IMR-90 (cell line): ENCODE measurements at regions not wholly inside any gene's neighbourhood (a gene's known extent, or its start where the extent isn't known, plus 50 kb on each side); places are given as distances from the start of the nearest gene placed in this dataset.

Experiments
- ATAC-seq: fragments of 200-7000 bp; cut with Tn5 transposase; 2 replicates; pipeline ENCODE4 v1.9.1; 2020; ENCODE audit warnings: low read depth, mild to moderate bottlenecking, moderate library complexity
- BruUV-seq: library from RNA; stranded (reverse); fragments of 400-500 nt; replicated peaks from 2 replicates; lab custom pipeline; 2021; lab: Mats Ljungman, UMichigan
- CTCF ChIA-PET: fragments of 300-600 bp; formaldehyde crosslinking; extraction: SDS; loops from one replicate; lab custom pipeline; 2021; ENCODE audit warnings: antibody characterized with exemption; lab: Yijun Ruan, JAX
- POLR2A ChIA-PET: fragments of 300-600 bp; sonication (Branson Sonifier 250); formaldehyde crosslinking; loops from one replicate; lab custom pipeline; 2022; ENCODE audit warnings: antibody characterized with exemption; ENCODE audit not compliant: unreplicated experiment; lab: Charles Lee
- DNase-seq: peaks from one replicate; pipeline ENCODE4 v3.0.0; 2013
- H2AFZ ChIP-seq: replicated peaks from 2 replicates; pipeline ENCODE3; 2013; ENCODE audit warnings: low read length, mild to moderate bottlenecking; ENCODE audit not compliant: poor library complexity
- H2AK5ac ChIP-seq: 2 replicates; pipeline ENCODE4 v1.6.1; 2013; ENCODE audit warnings: low read depth, low read length, inconsistent platforms
- H2AK9ac ChIP-seq: replicated peaks from 2 replicates; pipeline ENCODE3; 2013; ENCODE audit warnings: mild to moderate bottlenecking, low read depth, low read length, moderate library complexity; ENCODE audit not compliant: poor library complexity
- H2BK120ac ChIP-seq: 2 replicates; pipeline ENCODE4 v1.6.1; 2013; ENCODE audit warnings: low read depth, low read length, inconsistent platforms
- H2BK15ac ChIP-seq: 3 replicates; pipeline ENCODE4 v1.6.1; 2013; ENCODE audit warnings: low read depth, low read length, inconsistent platforms
- H2BK20ac ChIP-seq: 2 replicates; pipeline ENCODE4 v1.6.1; 2013; ENCODE audit warnings: low read depth, mild to moderate bottlenecking, inconsistent platforms, low read length, moderate library complexity
- H2BK5ac ChIP-seq: 2 replicates; pipeline ENCODE4 v1.6.1; 2013; ENCODE audit warnings: mild to moderate bottlenecking, low read depth, low read length, inconsistent platforms; ENCODE audit not compliant: poor library complexity, severe bottlenecking
- H3K14ac ChIP-seq: replicated peaks from 2 replicates; pipeline ENCODE4 v1.6.1; 2013; ENCODE audit warnings: low read depth, low read length, inconsistent platforms
- H3K18ac ChIP-seq: 2 replicates; pipeline ENCODE4 v1.6.1; 2013; ENCODE audit warnings: low read depth, low read length, control low read depth
- H3K23ac ChIP-seq: 2 replicates; pipeline ENCODE4 v1.6.1; 2013; ENCODE audit warnings: low read depth, low read length, inconsistent platforms
- H3K27ac ChIP-seq: 2 replicates; pipeline ENCODE4 v1.5.1; 2013; ENCODE audit warnings: mild to moderate bottlenecking, control low read depth, low read length; ENCODE audit not compliant: insufficient read depth
- H3K27me3 ChIP-seq: 2 replicates; pipeline ENCODE4 v1.6.1; 2013; ENCODE audit warnings: low read length; ENCODE audit not compliant: control insufficient read depth, insufficient read depth
- H3K36me3 ChIP-seq: 2 replicates; pipeline ENCODE4 v1.6.1; 2013; ENCODE audit warnings: low read length, mixed read lengths; ENCODE audit not compliant: control insufficient read depth, insufficient read depth
- H3K4ac ChIP-seq: 2 replicates; pipeline ENCODE4 v1.6.1; 2013; ENCODE audit warnings: low read depth, low read length, inconsistent platforms
- H3K4me1 ChIP-seq: 2 replicates; pipeline ENCODE4 v1.6.1; 2013; ENCODE audit warnings: low read length, mixed read lengths; ENCODE audit not compliant: control insufficient read depth, insufficient read depth
- H3K4me2 ChIP-seq: 2 replicates; pipeline ENCODE4 v1.6.1; 2013; ENCODE audit warnings: low read depth, mild to moderate bottlenecking, control low read depth, low read length, moderate library complexity
- H3K4me3 ChIP-seq: 2 replicates; pipeline ENCODE4 v1.5.1; 2013; ENCODE audit warnings: low read depth, mild to moderate bottlenecking, control low read depth, low read length, moderate library complexity; ENCODE audit not compliant: insufficient read depth
- H3K56ac ChIP-seq: 2 replicates; pipeline ENCODE4 v1.6.1; 2013; ENCODE audit warnings: low read length, inconsistent platforms; ENCODE audit not compliant: insufficient read depth; ENCODE audit errors: extremely low read depth
- H3K79me1 ChIP-seq, 2 experiments: 2 replicates each; pipeline ENCODE4 v1.6.1; 2013; ENCODE audit warnings: low read length in 2 of 2, inconsistent platforms in 1 of 2, low read depth in 1 of 2
- H3K9ac ChIP-seq: 2 replicates; pipeline ENCODE4 v1.6.1; 2013; ENCODE audit warnings: low read depth, low read length, control low read depth
- H3K9me1 ChIP-seq: 2 replicates; pipeline ENCODE4 v1.6.1; 2013; ENCODE audit warnings: low read length, inconsistent platforms; ENCODE audit not compliant: insufficient read depth
- H3K9me3 ChIP-seq: 2 replicates; pipeline ENCODE4 v1.6.1; 2013; ENCODE audit warnings: low read length; ENCODE audit not compliant: control insufficient read depth, insufficient read depth
- H4K20me1 ChIP-seq: 2 replicates; pipeline ENCODE4 v1.6.1; 2013; ENCODE audit warnings: low read length, inconsistent platforms; ENCODE audit not compliant: insufficient read depth
- H4K5ac ChIP-seq: 2 replicates; pipeline ENCODE4 v1.6.1; 2013; ENCODE audit warnings: mild to moderate bottlenecking, low read depth, low read length, control low read depth
- H4K8ac ChIP-seq, 2 experiments: 2 replicates each; pipeline ENCODE4 v1.6.1; 2013; ENCODE audit warnings: low read depth in 2 of 2, low read length in 2 of 2, control low read depth in 1 of 2, inconsistent platforms in 1 of 2
- H4K91ac ChIP-seq: 2 replicates; pipeline ENCODE4 v1.6.1; 2013; ENCODE audit warnings: low read depth, low read length, inconsistent platforms; ENCODE audit not compliant: insufficient read depth
- CEBPB ChIP-seq: IDR thresholded peaks from 2 replicates; pipeline ENCODE4 v1.6.1; 2012; ENCODE audit warnings: low read depth, low read length, improper control_type of control experiment
- CHD1 ChIP-seq: IDR thresholded peaks from 2 replicates; pipeline ENCODE4 v1.6.1; 2012; ENCODE audit warnings: low read depth, low read length, improper control_type of control experiment
- FOS ChIP-seq: fragments of 150-350 bp; IDR thresholded peaks from 2 replicates; pipeline ENCODE4 v1.6.1; 2016; ENCODE audit warnings: low read depth, low read length
- MAFK ChIP-seq: IDR thresholded peaks from 2 replicates; pipeline ENCODE4 v1.6.1; 2012; ENCODE audit warnings: low read depth, low read length, improper control_type of control experiment
- MAZ ChIP-seq: IDR thresholded peaks from 2 replicates; pipeline ENCODE4 v1.6.1; 2012; ENCODE audit warnings: low read depth, mild to moderate bottlenecking, low read length, improper control_type of control experiment, moderate library complexity, borderline replicate concordance
- MXI1 ChIP-seq: IDR thresholded peaks from 2 replicates; pipeline ENCODE4 v1.6.1; 2012; ENCODE audit warnings: low read depth, mild to moderate bottlenecking, low read length, moderate library complexity, borderline replicate concordance
- NFE2L2 ChIP-seq: fragments of 150-350 bp; IDR thresholded peaks from 2 replicates; pipeline ENCODE4 v1.6.1; 2016; ENCODE audit warnings: low read depth, mild to moderate bottlenecking, low read length
- POLR2A ChIP-seq: IDR thresholded peaks from 2 replicates; pipeline ENCODE4 v1.6.1; 2012; ENCODE audit warnings: mild to moderate bottlenecking, low read depth, low read length
- RAD21 ChIP-seq: IDR thresholded peaks from 2 replicates; pipeline ENCODE4 v1.6.1; 2012; ENCODE audit warnings: low read length, improper control_type of control experiment
- RCOR1 ChIP-seq: IDR thresholded peaks from 2 replicates; pipeline ENCODE4 v1.6.1; 2012; ENCODE audit warnings: mild to moderate bottlenecking, low read length, improper control_type of control experiment; ENCODE audit not compliant: insufficient replicate concordance
- RFX5 ChIP-seq: IDR thresholded peaks from 2 replicates; pipeline ENCODE4 v1.8.0; 2012; ENCODE audit warnings: low read depth, mild to moderate bottlenecking, low read length, moderate library complexity
- SMC3 ChIP-seq: fragments of 150-350 bp; IDR thresholded peaks from 2 replicates; pipeline ENCODE4 v1.6.1; 2016; ENCODE audit warnings: low read depth, mild to moderate bottlenecking, antibody characterized with exemption, low read length, moderate library complexity
- WGBS, 2 experiments: methylation state at CpG; one replicate each; pipeline versions ENCODE4 v1.1.5 to v1.1.7; 2013; ENCODE audit warnings: missing lambda C conversion rate in 2 of 2; ENCODE audit not compliant: insufficient read length in 1 of 2; ENCODE audit errors: extremely low coverage in 2 of 2; 5-methylcytosine and 5-hydroxymethylcytosine counted together
- dilution Hi-C: fragments of 300-500 bp; cut with HindIII; formaldehyde crosslinking; loops from one replicate; pipeline ENCODE4 v1.14.3; 2018; ENCODE audit warnings: low sequenced_read_pairs; ENCODE audit not compliant: unreplicated experiment
- in situ Hi-C: fragments of 300-500 bp; cut with MboI; formaldehyde crosslinking; loops from 3 replicates; pipeline ENCODE4 v1.14.3; 2019; ENCODE audit warnings: low sequenced_read_pairs, inconsistent platforms, mixed read lengths
- intact Hi-C: fragments of 100-400 bp; cut with micrococcal nuclease; formaldehyde crosslinking; loops from 2 replicates; pipeline ENCODE4 v1.10.0; 2022
- TF ChIP-seq, protein P1 (sequence below): conservative IDR thresholded peaks from 2 replicates; pipeline ENCODE4 v1.5.1; 2012; ENCODE audit warnings: mild to moderate bottlenecking, low read depth, low read length, improper control_type of control experiment
- TF ChIP-seq, protein P2 (sequence below): fragments of 150-350 bp; IDR thresholded peaks from 2 replicates; pipeline ENCODE4 v1.6.1; 2016; ENCODE audit warnings: low read depth, mild to moderate bottlenecking, low read length, moderate library complexity, borderline replicate concordance

DNA sequence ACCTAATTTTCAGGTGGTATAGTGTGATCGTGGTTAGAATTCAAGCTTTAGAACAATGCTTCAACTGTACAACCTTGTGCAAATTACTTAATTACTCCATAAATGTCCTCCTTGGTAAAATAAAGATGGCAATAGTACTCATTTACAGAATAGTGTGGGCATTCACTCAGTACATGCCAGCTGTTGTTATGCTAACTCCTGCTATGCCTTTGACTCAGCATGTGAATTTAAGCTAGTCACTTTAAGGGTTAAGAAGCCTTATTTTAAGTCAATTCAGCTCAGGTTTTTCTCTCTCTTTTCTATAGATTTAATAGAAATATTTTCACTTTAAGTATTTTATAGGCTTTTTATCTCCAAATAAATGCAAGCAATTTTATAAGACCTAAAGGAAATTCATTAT is 335.6 kb upstream of the ITGA1 start:
- Histone ChIP-seq H2BK20ac (no peak overlapping the region), H3K4me3 (no peak overlapping the region), H3K9me1 (no peaks in the 10 kb centered on the region), H3K36me3 (no peaks in the 10 kb centered on the region), H2BK15ac (no peak overlapping the region), H4K91ac (no peak overlapping the region), H3K14ac (no peak overlapping the region), H4K20me1 (no peaks in the 10 kb centered on the region), H3K4me2 (no peak overlapping the region), H2BK5ac (no peak overlapping the region), H2AK9ac (no peak overlapping the region), H3K27me3 (no peaks in the 10 kb centered on the region), H3K23ac (no peak overlapping the region), H3K56ac (no peak overlapping the region), H2AFZ (no peak overlapping the region), H2AK5ac (no peak overlapping the region), H3K79me1 (no peaks in the 10 kb centered on the region), H3K4ac (no peak overlapping the region), H3K9ac (no peak overlapping the region), H4K8ac (no peak overlapping the region), H3K9me3 (no peaks in the 10 kb centered on the region), H2BK120ac (no peak overlapping the region), H4K5ac (no peak overlapping the region), H3K18ac (no peak overlapping the region), H3K27ac (no peak overlapping the region), H3K4me1 (no peaks in the 10 kb centered on the region)
- no CpG with 5 or more reads among the region's 1 CpG for WGBS, 2 experiments
- no TSS peak for BruUV-seq
- intact Hi-C loops (no loop called here), in situ Hi-C loops (no loop called here), dilution Hi-C loops (no loop called here)
- TF ChIP-seq RCOR1 (no peak), CEBPB (no peak), MAFK (no peak), RFX5 (no peak), POLR2A (no peak), MXI1 (no peak), SMC3 (no peak), NFE2L2 (no peak), MAZ (no peak), RAD21 (no peak), CHD1 (no peak), FOS (no peak)
- TF ChIP-seq, protein P1, sequence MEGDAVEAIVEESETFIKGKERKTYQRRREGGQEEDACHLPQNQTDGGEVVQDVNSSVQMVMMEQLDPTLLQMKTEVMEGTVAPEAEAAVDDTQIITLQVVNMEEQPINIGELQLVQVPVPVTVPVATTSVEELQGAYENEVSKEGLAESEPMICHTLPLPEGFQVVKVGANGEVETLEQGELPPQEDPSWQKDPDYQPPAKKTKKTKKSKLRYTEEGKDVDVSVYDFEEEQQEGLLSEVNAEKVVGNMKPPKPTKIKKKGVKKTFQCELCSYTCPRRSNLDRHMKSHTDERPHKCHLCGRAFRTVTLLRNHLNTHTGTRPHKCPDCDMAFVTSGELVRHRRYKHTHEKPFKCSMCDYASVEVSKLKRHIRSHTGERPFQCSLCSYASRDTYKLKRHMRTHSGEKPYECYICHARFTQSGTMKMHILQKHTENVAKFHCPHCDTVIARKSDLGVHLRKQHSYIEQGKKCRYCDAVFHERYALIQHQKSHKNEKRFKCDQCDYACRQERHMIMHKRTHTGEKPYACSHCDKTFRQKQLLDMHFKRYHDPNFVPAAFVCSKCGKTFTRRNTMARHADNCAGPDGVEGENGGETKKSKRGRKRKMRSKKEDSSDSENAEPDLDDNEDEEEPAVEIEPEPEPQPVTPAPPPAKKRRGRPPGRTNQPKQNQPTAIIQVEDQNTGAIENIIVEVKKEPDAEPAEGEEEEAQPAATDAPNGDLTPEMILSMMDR = no peak
- TF ChIP-seq, protein P2, sequence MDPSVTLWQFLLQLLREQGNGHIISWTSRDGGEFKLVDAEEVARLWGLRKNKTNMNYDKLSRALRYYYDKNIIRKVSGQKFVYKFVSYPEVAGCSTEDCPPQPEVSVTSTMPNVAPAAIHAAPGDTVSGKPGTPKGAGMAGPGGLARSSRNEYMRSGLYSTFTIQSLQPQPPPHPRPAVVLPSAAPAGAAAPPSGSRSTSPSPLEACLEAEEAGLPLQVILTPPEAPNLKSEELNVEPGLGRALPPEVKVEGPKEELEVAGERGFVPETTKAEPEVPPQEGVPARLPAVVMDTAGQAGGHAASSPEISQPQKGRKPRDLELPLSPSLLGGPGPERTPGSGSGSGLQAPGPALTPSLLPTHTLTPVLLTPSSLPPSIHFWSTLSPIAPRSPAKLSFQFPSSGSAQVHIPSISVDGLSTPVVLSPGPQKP = no peak
- ATAC-seq = no peak
- ChIA-PET POLR2A (no interaction called here), CTCF (interaction anchor here (1.1 kb wide), 1 partner anchor 13 kb away, joined by 5 read pairs; no protein-coding TSS in a partner anchor)
- no peak for DNase-seq
